Fibroblast of mammary gland (primary cell): ENCODE measurements at regions not wholly inside any gene's neighbourhood (a gene's known extent, or its start where the extent isn't known, plus 50 kb on each side); places are given as distances from the start of the nearest gene placed in this dataset.
"Not testable (repeated sequence)": the region's sequence is repeated elsewhere in the genome, so short reads cannot be mapped to it uniquely, and the experiment has no call there.

Experiments used
- DNase-seq: peaks from one replicate; pipeline ENCODE4 v3.0.0-alpha.2; 2010; ENCODE audit warnings: low read depth
- H3K4me3 ChIP-seq: 2 replicates; pipeline ENCODE4 v1.5.1; 2011; ENCODE audit warnings: low read depth, mild to moderate bottlenecking, low read length, moderate library complexity; ENCODE audit not compliant: control insufficient read depth
- CTCF ChIP-seq: conservative IDR thresholded peaks from 2 replicates; pipeline ENCODE4 v1.5.1; 2011; ENCODE audit warnings: low read depth, low read length, inconsistent platforms; ENCODE audit not compliant: control insufficient read depth, insufficient read depth

- TF ChIP-seq CTCF: no peak
- no peak for DNase-seq
- H3K4me3 ChIP-seq: no peak overlapping the region
Observed at GRCh38 chr20:30919514-30920188, 337.8 kb upstream of the DEFB115 start.

- DNase-seq: no peak
- TF ChIP-seq CTCF: no peak
- H3K4me3 ChIP-seq: no peak overlapping the region
Observed at GRCh38 chr20:30921286-30922071, 336.0 kb upstream of the DEFB115 start.

GRCh38 chr20:30922129-30922528 is 335.3 kb upstream of the DEFB115 start:
- no peak for DNase-seq
- H3K4me3 ChIP-seq: no peak overlapping the region
- no peak for TF ChIP-seq CTCF

GRCh38 chr20:30937790-30938189 is 319.7 kb upstream of the DEFB115 start:
- no peak for DNase-seq
- no peak overlapping the region for H3K4me3 ChIP-seq
- no peak for TF ChIP-seq CTCF

GRCh38 chr20:30949761-30950160 is 307.7 kb upstream of the DEFB115 start:
- DNase-seq: no peak
- no peak for TF ChIP-seq CTCF
- H3K4me3 ChIP-seq: no peak overlapping the region

GRCh38 chr20:30951088-30951487 is 306.4 kb upstream of the DEFB115 start:
- not testable (repeated sequence) for DNase-seq, H3K4me3 ChIP-seq

- DNase-seq, H3K4me3 ChIP-seq: not testable (repeated sequence)
Observed at GRCh38 chr20:30956649-30957048, 300.8 kb upstream of the DEFB115 start.

GRCh38 chr20:30959208-30959607 is 298.3 kb upstream of the DEFB115 start:
- H3K4me3 ChIP-seq, DNase-seq: not testable (repeated sequence)
